ENCODE measurements at regions not wholly inside any gene's neighbourhood (a gene's known extent, or its start where the extent isn't known, plus 50 kb on each side); places are given as distances from the start of the nearest gene placed in this dataset.

DNA sequence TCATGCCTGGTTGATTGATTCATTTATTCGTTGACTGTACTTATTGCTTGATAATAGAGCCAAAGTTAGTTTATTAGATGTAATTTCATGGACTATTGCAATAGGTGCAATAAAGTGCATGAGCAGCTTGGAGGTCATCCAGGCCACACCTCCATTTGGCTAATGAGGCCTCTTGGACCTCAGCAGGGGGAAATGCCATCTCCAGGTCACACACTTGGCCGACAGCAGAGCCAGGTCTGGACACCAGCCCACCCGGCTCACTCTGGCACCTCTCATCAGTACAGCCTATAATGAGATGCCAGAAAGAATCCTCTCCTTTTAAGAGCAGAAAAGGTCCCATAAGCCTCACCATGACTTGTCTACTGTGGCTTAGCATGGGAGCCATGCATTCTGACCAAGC lies 71.2 kb upstream of the AFF3 start:
- no peak for TF ChIP-seq MAZ (IDR thresholded peaks at IDR 0.05; ENCODE audit: borderline replicate concordance, low read depth, low read length)
- TF ChIP-seq POLR2A (IDR thresholded peaks at IDR 0.05; ENCODE audit: low read depth, low read length) = no peak
- no peak for TF ChIP-seq CTCF (conservative IDR thresholded peaks at IDR 0.05; ENCODE audit: low read depth, low read length)
- no peak for TF ChIP-seq CEBPB (IDR thresholded peaks at IDR 0.05; ENCODE audit: low read depth, low read length)
- TF ChIP-seq USF2 (IDR thresholded peaks at IDR 0.05; ENCODE audit: low read depth, low read length) = no peak
- TF ChIP-seq SMC3 (IDR thresholded peaks at IDR 0.05; ENCODE audit: low read depth, low read length) = no peak
- TF ChIP-seq BHLHE40 (IDR thresholded peaks at IDR 0.05; ENCODE audit: low read depth, low read length) = no peak
- no peak for TF ChIP-seq RFX5 (IDR thresholded peaks at IDR 0.05; ENCODE audit: low read depth, low read length)
- TF ChIP-seq RCOR1 (IDR thresholded peaks at IDR 0.05; ENCODE audit: insufficient replicate concordance, low read length) = no peak
- TF ChIP-seq RAD21 (IDR thresholded peaks at IDR 0.05; ENCODE audit: low read length) = no peak
- TF ChIP-seq, protein P1, sequence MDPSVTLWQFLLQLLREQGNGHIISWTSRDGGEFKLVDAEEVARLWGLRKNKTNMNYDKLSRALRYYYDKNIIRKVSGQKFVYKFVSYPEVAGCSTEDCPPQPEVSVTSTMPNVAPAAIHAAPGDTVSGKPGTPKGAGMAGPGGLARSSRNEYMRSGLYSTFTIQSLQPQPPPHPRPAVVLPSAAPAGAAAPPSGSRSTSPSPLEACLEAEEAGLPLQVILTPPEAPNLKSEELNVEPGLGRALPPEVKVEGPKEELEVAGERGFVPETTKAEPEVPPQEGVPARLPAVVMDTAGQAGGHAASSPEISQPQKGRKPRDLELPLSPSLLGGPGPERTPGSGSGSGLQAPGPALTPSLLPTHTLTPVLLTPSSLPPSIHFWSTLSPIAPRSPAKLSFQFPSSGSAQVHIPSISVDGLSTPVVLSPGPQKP (IDR thresholded peaks at IDR 0.05; ENCODE audit: borderline replicate concordance, low read depth, low read length) = no peak
- TF ChIP-seq MXI1 (IDR thresholded peaks at IDR 0.05; ENCODE audit: borderline replicate concordance, low read depth, low read length) = no peak
- no peak for TF ChIP-seq FOS (IDR thresholded peaks at IDR 0.05; ENCODE audit: low read depth, low read length)

Data from IMR-90 (cell line).